ENCODE measurements at regions not wholly inside any gene's neighbourhood (a gene's known extent, or its start where the extent isn't known, plus 50 kb on each side); places are given as distances from the start of the nearest gene placed in this dataset.

DNA sequence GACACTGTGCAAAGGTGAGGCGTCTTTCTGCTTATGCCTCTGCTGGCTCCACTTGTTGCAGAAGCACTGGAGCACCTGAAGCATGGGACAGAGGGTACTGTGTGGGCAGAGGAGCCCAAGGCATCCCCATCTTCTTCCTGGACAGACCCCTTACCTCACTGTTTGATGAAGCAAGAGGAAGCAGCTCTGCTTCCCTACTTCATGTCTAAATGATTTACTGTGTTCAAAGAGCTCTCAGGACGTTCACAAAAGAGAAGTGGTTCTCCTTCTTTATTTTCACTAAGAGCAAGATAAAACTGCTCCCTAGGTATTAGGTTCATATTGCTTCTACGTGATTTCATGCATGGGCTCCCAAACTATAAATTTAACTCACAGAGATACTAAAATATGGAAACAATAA is 1635.4 kb upstream of the SLC10A2 start:
- Histone ChIP-seq H3K27me3 (ENCODE audit: low read depth, low read length) (no peaks in the 10 kb centered on the region), H3K4me1 (ENCODE audit: control insufficient read depth in 1 of 2, insufficient read depth in 2 of 2, low read length in 2 of 2) (no peaks in the 10 kb centered on the region), H3K4me3 (ENCODE audit: low read depth in 1 of 2, low read length in 2 of 2) (no peak overlapping the region), H3K27ac (ENCODE audit: low read length) (no peak overlapping the region), H3K36me3 (ENCODE audit: control insufficient read depth in 1 of 2, insufficient read depth in 2 of 2, low read length in 2 of 2) (no peaks in the 10 kb centered on the region), H3K9me3 (ENCODE audit: control insufficient read depth in 1 of 2, low read length in 2 of 2) (no peaks in the 10 kb centered on the region)

DNA sequence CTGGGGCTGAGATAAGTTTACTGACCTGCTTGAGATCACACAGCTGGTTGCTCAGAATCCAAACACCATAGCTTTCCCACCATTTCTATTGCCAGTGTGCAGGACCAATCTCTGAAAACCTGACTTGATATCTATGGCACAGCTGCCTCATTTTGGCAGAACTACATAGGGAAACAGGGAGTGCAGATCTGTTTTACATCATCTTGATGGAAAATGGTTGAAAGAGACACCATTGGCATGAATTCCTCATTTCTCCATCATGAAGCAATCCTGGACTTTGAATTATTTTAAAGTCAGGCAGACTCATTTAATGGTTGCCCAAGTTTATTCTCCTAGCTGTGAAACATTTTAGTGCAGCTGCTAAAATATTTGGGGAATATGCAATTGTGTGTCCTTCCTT is 1628.2 kb upstream of the SLC10A2 start:
- Histone ChIP-seq H3K27ac (ENCODE audit: low read length) (no peak overlapping the region), H3K36me3 (ENCODE audit: control insufficient read depth in 1 of 2, insufficient read depth in 2 of 2, low read length in 2 of 2) (no peaks in the 10 kb centered on the region), H3K9me3 (ENCODE audit: control insufficient read depth in 1 of 2, low read length in 2 of 2) (no peaks in the 10 kb centered on the region), H3K27me3 (ENCODE audit: low read depth, low read length) (no peaks in the 10 kb centered on the region), H3K4me3 (ENCODE audit: low read depth in 1 of 2, low read length in 2 of 2) (no peak overlapping the region), H3K4me1 (ENCODE audit: control insufficient read depth in 1 of 2, insufficient read depth in 2 of 2, low read length in 2 of 2) (no peaks in the 10 kb centered on the region)

DNA sequence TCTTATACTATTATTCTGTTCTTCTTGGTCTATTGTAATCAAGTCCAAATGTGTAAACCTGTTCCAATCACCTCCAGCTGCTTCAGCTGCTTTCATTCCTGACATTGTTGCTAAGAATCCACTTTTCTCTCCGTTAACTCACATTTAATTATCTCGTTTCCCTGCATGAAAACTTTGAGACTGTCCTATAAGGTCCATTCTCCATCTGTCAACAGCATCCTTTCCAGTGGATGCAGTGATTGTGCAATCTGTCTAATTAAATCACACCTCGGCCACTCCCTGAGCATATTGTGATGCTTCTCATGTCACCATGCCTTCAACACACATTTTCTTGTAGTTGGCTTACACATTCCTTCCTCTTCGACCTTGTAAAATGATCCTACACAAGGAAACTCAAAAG is 1626.9 kb upstream of the SLC10A2 start:
- Histone ChIP-seq H3K36me3 (ENCODE audit: control insufficient read depth in 1 of 2, insufficient read depth in 2 of 2, low read length in 2 of 2) (no peaks in the 10 kb centered on the region), H3K27ac (ENCODE audit: low read length) (no peak overlapping the region), H3K4me3 (ENCODE audit: low read depth in 1 of 2, low read length in 2 of 2) (no peak overlapping the region), H3K4me1 (ENCODE audit: control insufficient read depth in 1 of 2, insufficient read depth in 2 of 2, low read length in 2 of 2) (no peaks in the 10 kb centered on the region), H3K9me3 (ENCODE audit: control insufficient read depth in 1 of 2, low read length in 2 of 2) (no peaks in the 10 kb centered on the region), H3K27me3 (ENCODE audit: low read depth, low read length) (no peaks in the 10 kb centered on the region)

DNA sequence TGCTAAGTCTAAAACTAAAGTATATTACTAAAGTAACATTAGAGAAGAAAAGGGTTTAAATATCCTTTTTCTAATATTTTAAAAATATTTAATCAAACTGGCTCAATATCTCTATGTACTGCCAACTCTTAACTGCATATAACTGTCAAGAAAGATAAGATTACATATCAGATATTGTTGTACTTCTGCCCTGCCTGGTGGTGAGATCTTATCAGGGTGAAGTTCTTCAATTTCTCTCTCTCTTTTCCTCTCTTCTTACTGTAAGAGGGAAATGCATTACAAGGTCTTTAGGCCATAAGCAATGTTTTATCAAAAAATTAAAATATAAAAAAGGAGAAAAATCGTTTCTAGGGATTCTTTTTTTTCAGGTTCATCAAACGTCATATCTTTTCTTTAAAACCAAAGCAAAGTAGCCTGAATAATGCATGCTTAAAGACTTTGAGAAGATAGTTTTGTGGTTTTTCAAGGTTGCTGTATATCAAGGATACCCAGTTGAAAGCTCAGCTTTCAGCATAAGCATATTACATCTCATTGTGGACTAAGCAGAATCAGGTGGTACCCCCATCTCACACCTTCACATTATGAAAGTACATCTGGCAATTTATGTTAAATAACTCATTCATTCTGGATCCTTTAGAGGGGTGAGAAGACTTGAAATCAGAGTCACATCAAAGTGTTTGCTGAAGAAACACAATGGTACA is 1625.7 kb upstream of the SLC10A2 start:
- Histone ChIP-seq H3K27ac (ENCODE audit: low read length) (no peak overlapping the region), H3K9me3 (ENCODE audit: control insufficient read depth in 1 of 2, low read length in 2 of 2) (no peaks in the 10 kb centered on the region), H3K4me1 (ENCODE audit: control insufficient read depth in 1 of 2, insufficient read depth in 2 of 2, low read length in 2 of 2) (no peaks in the 10 kb centered on the region), H3K36me3 (ENCODE audit: control insufficient read depth in 1 of 2, insufficient read depth in 2 of 2, low read length in 2 of 2) (no peaks in the 10 kb centered on the region), H3K4me3 (ENCODE audit: low read depth in 1 of 2, low read length in 2 of 2) (no peak overlapping the region), H3K27me3 (ENCODE audit: low read depth, low read length) (no peaks in the 10 kb centered on the region)

DNA sequence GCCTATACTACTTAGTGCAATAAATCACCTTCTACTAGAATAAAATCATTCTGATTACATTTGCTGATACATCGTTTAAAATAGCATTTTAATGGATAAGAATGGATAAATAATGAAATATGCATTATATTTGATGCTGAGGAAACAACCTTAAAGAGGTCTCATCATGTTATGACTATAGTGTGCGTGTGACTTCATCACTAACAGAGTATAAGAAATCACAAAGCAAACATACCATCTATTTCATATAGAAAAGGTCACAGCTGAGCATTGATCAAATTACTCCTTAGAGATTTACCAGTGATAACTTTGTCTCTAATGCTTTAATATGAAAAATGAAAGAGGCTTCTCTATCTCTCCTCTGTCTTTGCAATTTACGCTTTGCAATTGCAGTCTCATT is 1620.3 kb upstream of the SLC10A2 start:
- H3K9me3 ChIP-seq (ENCODE audit: control insufficient read depth in 1 of 2, low read length in 2 of 2) = no peaks in the 10 kb centered on the region
- H3K4me1 ChIP-seq (ENCODE audit: control insufficient read depth in 1 of 2, insufficient read depth in 2 of 2, low read length in 2 of 2) = no peaks in the 10 kb centered on the region
- H3K36me3 ChIP-seq (ENCODE audit: control insufficient read depth in 1 of 2, insufficient read depth in 2 of 2, low read length in 2 of 2) = no peaks in the 10 kb centered on the region
- H3K4me3 ChIP-seq (ENCODE audit: low read depth in 1 of 2, low read length in 2 of 2) = no peak overlapping the region
- no peak overlapping the region for H3K27ac ChIP-seq (ENCODE audit: low read length)
- H3K27me3 ChIP-seq (ENCODE audit: low read depth, low read length) = no peaks in the 10 kb centered on the region

DNA sequence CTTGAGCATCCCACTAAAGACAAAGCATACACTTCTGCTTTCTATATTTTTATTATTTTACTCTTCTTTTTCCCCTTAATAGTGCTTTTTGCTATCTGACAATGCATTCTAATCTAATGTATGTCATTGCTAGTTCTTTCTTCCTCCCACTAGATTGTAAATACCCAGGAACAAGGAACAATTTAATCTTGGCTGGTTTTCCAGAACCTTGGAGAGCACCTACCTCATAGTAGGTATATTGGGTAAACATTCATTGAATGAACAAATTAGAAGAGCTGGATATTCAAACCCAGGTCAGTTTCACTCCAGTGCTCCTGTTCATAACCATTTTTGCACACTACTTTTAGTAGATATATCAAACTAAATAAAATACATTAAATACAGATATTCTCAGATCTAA is 1617.6 kb upstream of the SLC10A2 start:
- Histone ChIP-seq H3K4me1 (ENCODE audit: control insufficient read depth in 1 of 2, insufficient read depth in 2 of 2, low read length in 2 of 2) (no peaks in the 10 kb centered on the region), H3K27ac (ENCODE audit: low read length) (no peak overlapping the region), H3K36me3 (ENCODE audit: control insufficient read depth in 1 of 2, insufficient read depth in 2 of 2, low read length in 2 of 2) (no peaks in the 10 kb centered on the region), H3K27me3 (ENCODE audit: low read depth, low read length) (no peaks in the 10 kb centered on the region), H3K9me3 (ENCODE audit: control insufficient read depth in 1 of 2, low read length in 2 of 2) (no peaks in the 10 kb centered on the region), H3K4me3 (ENCODE audit: low read depth in 1 of 2, low read length in 2 of 2) (no peak overlapping the region)

DNA sequence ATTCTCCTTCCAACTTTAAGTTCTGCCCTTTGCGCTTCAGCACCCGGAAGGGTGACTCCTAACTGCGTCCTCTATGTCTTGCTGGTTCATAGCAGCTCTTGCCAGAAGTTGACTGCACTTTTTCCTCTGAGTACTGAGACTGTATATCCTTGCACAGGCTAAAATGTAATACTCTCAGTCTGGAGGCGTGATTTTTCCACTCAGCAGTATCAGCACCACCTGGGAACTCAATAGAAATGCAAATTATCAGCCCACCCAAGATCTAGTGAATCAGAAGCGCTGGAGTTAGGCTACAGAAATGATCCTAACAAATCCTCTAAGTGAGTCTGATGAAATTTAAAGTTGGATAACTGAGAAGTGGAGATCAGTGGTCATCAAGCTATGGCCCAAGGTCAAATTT is 1611.9 kb upstream of the SLC10A2 start:
- Histone ChIP-seq H3K36me3 (ENCODE audit: control insufficient read depth in 1 of 2, insufficient read depth in 2 of 2, low read length in 2 of 2) (no peaks in the 10 kb centered on the region), H3K27me3 (ENCODE audit: low read depth, low read length) (no peaks in the 10 kb centered on the region), H3K9me3 (ENCODE audit: control insufficient read depth in 1 of 2, low read length in 2 of 2) (no peaks in the 10 kb centered on the region), H3K4me3 (ENCODE audit: low read depth in 1 of 2, low read length in 2 of 2) (no peak overlapping the region), H3K4me1 (ENCODE audit: control insufficient read depth in 1 of 2, insufficient read depth in 2 of 2, low read length in 2 of 2) (no peaks in the 10 kb centered on the region), H3K27ac (ENCODE audit: low read length) (no peak overlapping the region)

DNA sequence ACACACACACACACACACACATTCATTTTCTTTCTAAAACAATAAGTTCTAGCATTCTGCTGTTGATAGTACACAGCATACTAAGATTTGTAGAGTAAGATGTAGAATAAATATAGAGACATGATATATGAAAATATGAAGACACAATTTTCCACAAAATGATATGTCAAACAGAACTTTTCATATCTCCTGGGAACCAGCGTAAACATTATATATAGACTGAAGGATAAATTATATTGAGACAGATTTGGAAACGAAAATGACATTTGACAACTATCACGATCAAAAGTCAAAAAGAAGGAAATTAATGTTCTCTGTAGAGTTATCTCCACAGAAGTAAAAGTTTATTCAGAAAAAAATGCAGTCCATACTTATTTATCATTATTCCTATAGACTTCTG is 1605.7 kb upstream of the SLC10A2 start:
- no peaks in the 10 kb centered on the region for H3K36me3 ChIP-seq (ENCODE audit: control insufficient read depth in 1 of 2, insufficient read depth in 2 of 2, low read length in 2 of 2)
- no peak overlapping the region for H3K4me3 ChIP-seq (ENCODE audit: low read depth in 1 of 2, low read length in 2 of 2)
- H3K9me3 ChIP-seq (ENCODE audit: control insufficient read depth in 1 of 2, low read length in 2 of 2) = no peaks in the 10 kb centered on the region
- H3K4me1 ChIP-seq (ENCODE audit: control insufficient read depth in 1 of 2, insufficient read depth in 2 of 2, low read length in 2 of 2) = no peaks in the 10 kb centered on the region
- no peak overlapping the region for H3K27ac ChIP-seq (ENCODE audit: low read length)
- no peaks in the 10 kb centered on the region for H3K27me3 ChIP-seq (ENCODE audit: low read depth, low read length)

DNA sequence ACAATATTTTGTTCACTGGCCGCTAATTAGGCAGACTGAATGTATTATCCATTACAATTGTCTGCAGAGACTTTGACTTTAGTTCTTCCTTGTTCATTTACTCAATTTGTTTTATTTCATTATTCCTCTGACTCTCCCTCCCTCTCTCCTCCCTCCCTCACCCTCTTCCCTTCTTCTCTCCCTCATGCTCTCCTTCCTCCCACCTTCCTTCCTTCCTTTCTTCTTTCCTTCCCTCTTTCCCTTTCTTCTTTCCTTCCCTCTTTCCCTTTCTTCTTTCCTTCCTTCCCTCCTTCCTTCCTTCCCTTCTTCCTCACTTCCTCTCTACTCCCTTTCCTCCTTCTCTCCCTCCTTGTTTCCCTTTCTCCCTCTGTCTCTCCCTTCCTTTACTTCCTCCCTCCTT is 1591.0 kb upstream of the SLC10A2 start:
- Histone ChIP-seq H3K9me3 (ENCODE audit: control insufficient read depth in 1 of 2, low read length in 2 of 2) (no peaks in the 10 kb centered on the region), H3K27me3 (ENCODE audit: low read depth, low read length) (no peaks in the 10 kb centered on the region), H3K27ac (ENCODE audit: low read length) (no peak overlapping the region), H3K4me1 (ENCODE audit: control insufficient read depth in 1 of 2, insufficient read depth in 2 of 2, low read length in 2 of 2) (no peaks in the 10 kb centered on the region), H3K36me3 (ENCODE audit: control insufficient read depth in 1 of 2, insufficient read depth in 2 of 2, low read length in 2 of 2) (no peaks in the 10 kb centered on the region), H3K4me3 (ENCODE audit: low read depth in 1 of 2, low read length in 2 of 2) (no peak overlapping the region)

DNA sequence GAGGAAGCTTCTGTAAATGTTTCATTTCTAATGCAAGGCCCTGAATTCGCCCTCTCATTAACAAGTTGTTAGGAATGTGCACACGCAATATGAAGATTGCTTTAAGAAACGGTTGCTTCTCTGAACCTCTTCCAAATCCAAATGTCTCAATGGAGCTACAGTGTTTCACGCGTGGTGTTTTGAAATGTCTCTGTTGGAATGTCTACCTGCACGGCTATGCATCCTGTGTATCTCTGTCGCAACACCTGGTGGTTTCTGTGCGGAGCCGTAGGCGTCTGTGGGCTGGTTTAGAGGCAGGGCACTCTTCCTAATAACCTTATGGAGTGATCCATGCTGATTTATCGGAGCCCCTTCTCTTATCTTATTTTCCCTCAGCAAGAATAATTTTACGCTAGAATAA is 1584.2 kb upstream of the SLC10A2 start:
- Histone ChIP-seq H3K27ac (ENCODE audit: low read length) (no peak overlapping the region), H3K4me1 (ENCODE audit: control insufficient read depth in 1 of 2, insufficient read depth in 2 of 2, low read length in 2 of 2) (no peaks in the 10 kb centered on the region), H3K36me3 (ENCODE audit: control insufficient read depth in 1 of 2, insufficient read depth in 2 of 2, low read length in 2 of 2) (no peaks in the 10 kb centered on the region), H3K27me3 (ENCODE audit: low read depth, low read length) (no peaks in the 10 kb centered on the region), H3K4me3 (ENCODE audit: low read depth in 1 of 2, low read length in 2 of 2) (no peak overlapping the region), H3K9me3 (ENCODE audit: control insufficient read depth in 1 of 2, low read length in 2 of 2) (no peaks in the 10 kb centered on the region)

DNA sequence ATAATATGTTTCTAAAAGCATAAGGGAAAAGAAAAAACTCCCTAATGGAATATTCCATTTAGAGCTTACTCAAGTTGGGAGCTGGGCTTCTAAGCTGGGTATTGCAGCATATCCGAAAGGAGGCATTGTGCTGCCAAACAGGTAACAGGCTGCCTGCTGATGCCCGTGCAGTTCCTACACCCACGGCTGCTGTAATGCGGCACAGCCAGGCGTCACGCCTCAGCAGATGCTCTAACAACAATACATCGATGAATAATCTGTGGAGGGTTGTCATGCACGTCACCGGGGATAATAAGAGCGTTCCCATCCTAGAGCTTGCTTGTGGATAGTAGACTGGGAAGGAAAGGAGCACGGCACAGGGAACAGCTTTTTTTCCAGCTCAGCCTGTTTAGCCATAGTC is 1582.1 kb upstream of the SLC10A2 start:
- H3K36me3 ChIP-seq (ENCODE audit: control insufficient read depth in 1 of 2, insufficient read depth in 2 of 2, low read length in 2 of 2) = no peaks in the 10 kb centered on the region
- no peak overlapping the region for H3K27ac ChIP-seq (ENCODE audit: low read length)
- H3K9me3 ChIP-seq (ENCODE audit: control insufficient read depth in 1 of 2, low read length in 2 of 2) = no peaks in the 10 kb centered on the region
- no peak overlapping the region for H3K4me3 ChIP-seq (ENCODE audit: low read depth in 1 of 2, low read length in 2 of 2)
- H3K27me3 ChIP-seq (ENCODE audit: low read depth, low read length) = no peaks in the 10 kb centered on the region
- no peaks in the 10 kb centered on the region for H3K4me1 ChIP-seq (ENCODE audit: control insufficient read depth in 1 of 2, insufficient read depth in 2 of 2, low read length in 2 of 2)

DNA sequence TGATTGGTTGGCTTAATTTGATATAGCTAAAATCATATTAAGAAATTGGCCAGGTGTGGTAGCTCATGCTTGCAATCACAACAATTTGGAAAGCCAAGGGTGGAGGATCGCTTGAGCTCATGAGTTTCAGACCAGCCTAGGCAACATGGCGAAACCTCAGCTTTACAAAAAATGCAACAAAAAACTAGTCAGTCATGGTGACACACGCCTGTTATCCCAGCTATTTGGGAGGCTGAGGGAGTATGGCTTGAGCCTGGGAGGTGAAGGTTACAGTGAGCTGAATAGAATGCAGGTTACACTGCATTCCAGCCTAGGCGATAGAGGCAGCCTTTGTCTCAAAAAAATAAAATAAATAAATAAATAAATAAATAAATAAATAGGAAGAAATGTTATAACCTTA is 1579.6 kb upstream of the SLC10A2 start:
- H3K4me1 ChIP-seq (ENCODE audit: control insufficient read depth in 1 of 2, insufficient read depth in 2 of 2, low read length in 2 of 2) = no peaks in the 10 kb centered on the region
- H3K4me3 ChIP-seq (ENCODE audit: low read depth in 1 of 2, low read length in 2 of 2) = no peak overlapping the region
- no peaks in the 10 kb centered on the region for H3K36me3 ChIP-seq (ENCODE audit: control insufficient read depth in 1 of 2, insufficient read depth in 2 of 2, low read length in 2 of 2)
- H3K27me3 ChIP-seq (ENCODE audit: low read depth, low read length) = no peaks in the 10 kb centered on the region
- H3K27ac ChIP-seq (ENCODE audit: low read length) = no peak overlapping the region
- H3K9me3 ChIP-seq (ENCODE audit: control insufficient read depth in 1 of 2, low read length in 2 of 2) = no peaks in the 10 kb centered on the region
